ENCODE measurements at regions not wholly inside any gene's neighbourhood (a gene's known extent, or its start where the extent isn't known, plus 50 kb on each side); places are given as distances from the start of the nearest gene placed in this dataset.
"Not testable (repeated sequence)": the region's sequence is repeated elsewhere in the genome, so short reads cannot be mapped to it uniquely, and the experiment has no call there.

DNA sequence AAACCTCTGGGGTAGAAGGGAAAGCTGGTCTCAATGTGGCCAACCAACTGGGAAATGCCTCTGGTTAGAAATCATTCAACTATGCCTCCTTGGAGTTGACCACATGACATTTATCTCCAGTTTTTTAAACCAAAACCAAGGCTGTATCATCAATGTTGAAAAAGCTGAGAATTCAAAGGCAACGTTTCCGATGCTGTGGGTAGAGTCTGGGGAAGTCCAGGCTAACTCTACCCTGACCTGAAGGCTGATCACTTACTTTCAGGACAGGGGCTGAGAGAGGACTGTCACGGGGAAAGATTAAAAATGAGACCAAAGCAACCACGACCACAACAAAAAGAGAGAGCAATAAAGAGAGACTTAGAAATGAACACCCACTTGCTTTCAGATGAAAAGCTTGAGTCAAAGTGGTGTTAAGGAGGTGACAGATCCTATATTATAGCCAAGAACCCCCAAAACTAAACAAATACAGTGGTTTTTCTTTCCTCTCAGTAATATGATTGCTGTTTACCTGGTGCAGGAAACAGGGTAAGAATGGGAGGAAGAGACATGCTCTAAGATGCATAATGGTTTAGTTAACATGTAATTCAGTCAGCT is 90.8 kb upstream of the TNFSF4 start:
- DNase-seq (ENCODE audit: low spot score in 2 of 2) (no peak), FAIRE-seq (no peak)

DNA sequence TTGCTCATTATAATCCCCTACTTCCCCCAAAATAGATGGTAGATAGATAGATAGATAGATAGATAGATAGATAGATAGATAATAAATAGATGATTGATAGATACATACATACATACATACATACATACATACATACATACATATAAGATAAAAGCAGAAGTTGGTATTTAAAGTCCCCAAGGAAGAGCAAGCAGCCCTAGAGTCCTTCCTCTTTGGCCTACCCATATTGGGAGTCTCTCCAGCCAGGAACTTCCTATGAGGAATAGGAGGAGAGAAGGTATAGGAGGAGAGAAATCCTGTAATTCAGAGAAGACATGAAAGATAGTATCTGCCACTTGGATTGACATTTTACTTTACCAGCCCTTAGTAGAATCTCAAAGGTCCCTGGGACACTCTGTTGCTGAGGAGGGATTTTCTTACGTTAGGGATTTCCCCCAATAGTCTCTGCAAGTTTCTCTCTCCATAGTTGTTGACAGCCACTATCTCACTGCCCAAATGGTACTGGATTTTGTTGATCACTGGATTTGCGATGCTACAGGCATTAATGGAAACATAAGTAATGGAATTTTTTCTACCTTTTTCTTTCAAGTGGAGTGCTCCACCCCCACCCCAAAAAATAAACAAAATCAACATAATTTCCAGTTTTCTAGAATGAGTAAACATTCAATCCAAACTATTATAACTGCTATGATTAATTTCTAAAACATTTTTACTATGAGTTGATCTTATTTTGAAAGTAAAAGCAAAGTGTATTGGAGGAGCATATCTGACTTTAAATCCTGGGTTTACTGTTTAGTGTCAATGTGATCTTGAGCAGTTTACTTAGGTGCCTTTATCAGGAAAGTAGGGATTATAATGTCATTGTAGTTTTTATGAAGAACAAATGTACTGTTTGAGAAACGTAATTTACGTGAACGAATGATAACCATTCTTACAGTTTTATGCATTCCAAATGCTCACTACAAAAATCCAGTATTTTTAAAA is 93.2 kb upstream of the TNFSF4 start:
- DNase-seq (ENCODE audit: low spot score in 2 of 2) (no peak), FAIRE-seq (no peak)

DNA sequence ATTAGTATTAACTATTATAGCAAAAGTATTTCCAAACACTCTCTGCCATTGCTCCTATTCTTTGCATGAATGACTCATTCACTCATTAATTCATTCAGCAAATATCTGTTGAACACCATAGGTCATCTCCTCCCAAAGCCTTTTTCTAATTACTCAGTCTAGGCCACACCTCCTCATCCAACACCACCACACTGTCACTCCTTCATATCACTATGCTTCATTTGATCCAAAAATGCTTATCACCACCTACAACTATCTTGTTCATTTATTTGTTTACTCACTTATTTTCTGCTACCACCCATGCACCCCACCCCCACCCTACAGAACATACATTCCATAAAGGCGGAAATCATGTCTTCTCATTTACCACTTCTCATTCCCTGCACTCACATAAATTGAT is 94.4 kb upstream of the TNFSF4 start:
- FAIRE-seq, result no peak

DNA sequence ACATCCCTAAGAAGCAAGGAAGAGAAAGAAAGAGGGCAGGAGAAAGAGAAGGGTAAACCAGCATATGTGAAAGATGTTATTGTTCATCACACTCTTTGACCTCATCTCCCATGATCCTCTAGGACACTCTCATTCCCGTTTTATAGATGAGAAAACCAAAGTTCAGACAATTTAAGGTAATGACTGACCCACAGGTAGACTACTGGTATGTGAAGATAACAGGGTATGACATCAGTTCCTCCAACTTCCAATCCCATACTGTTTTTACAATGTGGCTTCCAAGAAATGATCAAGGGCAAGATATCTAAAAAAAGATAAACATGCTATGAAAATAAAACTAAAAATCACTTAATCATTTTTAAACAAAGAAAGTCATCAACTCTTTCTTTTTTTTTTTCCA is 95.2 kb upstream of the TNFSF4 start:
- DNase-seq (ENCODE audit: low spot score in 2 of 2) (no peak), FAIRE-seq (no peak)

More for the DNA sequence above, 94.4 kb upstream of the TNFSF4 start:
- no peak for DNase-seq (ENCODE audit: low spot score in 2 of 2)

DNA sequence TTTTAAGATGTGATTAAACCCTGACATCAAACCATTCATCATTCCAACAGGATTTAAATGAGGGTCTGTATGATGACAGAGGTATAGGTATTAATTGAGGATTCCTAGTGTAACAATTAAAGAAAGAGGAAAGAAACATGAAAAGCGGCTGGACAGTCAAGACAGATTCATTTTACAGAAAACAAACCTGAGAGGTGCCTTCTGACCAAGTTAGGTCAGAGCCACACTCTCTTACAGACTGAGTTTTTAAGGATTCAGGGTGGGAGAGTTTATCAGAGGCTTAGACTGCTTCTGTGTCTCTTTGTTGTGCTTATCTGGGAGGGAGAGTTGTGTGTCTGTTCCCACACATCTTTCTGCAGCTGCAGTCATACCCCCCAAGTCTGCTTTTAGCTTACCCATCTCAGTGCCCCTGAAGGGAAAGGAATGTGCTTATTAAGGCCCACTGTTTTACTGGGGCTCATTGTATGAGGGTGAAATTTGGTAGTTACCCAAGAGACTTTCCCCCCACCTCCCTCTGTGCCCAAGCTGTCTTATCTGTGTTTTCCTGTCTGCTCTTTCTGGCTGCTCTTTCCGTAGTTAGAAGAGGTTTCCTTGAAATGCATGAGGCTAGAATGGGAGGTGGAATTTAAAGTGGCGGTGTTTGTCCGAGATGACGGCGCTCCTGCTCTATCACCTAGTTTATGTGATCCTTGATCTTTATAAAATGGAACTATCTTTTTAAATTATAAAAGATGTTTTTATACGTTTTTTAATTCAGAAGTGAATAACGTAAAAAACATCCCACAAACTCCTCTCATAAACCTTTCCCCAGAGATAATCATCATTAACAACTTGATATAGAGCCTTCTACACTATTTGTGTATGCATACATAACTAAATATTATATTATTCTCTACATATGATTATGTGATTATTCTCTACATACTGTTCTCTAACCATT is 96.0 kb upstream of the TNFSF4 start:
- FAIRE-seq (no peak), DNase-seq (ENCODE audit: low spot score in 2 of 2) (no peak)

DNA sequence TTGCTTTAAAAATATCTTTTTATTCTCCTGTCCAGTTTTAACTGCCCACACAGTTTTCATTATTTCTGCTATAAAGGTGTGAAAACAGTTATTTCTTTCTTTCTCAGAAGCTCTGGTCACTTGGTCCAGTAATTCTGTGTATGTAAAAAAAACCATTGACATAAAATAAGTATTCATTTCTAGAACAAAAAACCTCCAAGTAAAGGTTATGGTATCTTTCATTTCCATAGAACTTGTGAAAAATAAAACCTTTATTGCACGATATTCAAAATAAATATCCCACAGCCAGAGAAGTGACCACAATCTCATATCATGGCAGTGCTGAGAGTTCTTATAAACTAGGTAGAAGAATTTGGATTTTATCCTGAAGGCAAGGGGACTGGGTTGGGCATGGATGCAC is 96.9 kb upstream of the TNFSF4 start:
- no peak for DNase-seq (ENCODE audit: low spot score in 2 of 2)
- no peak for FAIRE-seq

DNA sequence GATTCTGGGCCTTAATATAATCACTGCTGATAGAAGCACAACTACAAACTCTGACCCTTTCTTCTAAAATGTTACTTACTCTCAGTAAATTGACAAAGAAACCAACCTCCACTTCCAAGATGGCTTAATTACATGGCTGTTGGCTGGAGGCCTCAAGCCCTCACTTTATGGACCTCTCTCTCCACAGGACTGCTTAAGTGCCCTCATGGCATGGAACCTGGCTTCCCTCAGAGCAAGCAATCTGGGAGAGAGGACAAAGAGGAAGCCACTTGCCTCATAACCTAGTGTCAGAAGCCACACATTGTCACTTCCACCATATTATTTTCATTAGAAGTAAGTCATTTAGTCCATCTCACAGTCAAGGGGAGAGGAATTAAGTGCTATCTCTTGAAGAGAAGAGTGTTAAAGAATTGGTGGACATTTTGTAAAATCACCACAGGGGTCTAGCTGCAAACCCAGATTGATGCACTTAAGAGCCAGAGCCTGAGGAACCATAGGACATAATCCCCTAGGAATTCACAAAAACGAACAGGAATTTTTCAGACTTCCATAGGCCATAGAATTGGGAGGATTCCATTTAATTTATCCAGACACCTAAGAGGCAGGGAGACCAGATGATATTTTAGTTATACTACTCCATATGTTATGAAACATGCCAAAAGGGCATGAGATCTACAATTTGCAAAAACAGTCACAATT is 97.5 kb upstream of the TNFSF4 start:
- DNase-seq (ENCODE audit: low spot score in 2 of 2) (no peak), FAIRE-seq (no peak)

DNA sequence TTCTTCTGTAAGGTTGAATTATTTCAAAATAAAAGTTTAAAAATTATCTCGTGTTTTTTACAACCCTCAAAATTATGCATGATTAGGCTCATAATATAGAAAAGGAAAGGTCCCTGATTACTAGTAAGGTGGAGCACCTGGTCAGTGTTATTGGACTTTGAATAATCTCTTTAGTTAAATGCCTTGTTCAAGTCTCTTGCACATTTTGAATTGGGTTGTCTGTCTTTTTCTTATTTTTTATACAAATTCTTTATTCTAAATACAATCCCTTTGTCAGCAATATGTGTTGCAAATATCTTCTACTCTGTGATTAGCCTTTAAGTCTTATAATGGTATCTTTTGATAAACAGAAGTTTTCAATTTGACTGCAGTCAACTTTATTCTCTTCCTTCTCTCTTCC is 100.7 kb upstream of the TNFSF4 start:
- FAIRE-seq (no peak), DNase-seq (ENCODE audit: low spot score in 2 of 2) (no peak)

DNA sequence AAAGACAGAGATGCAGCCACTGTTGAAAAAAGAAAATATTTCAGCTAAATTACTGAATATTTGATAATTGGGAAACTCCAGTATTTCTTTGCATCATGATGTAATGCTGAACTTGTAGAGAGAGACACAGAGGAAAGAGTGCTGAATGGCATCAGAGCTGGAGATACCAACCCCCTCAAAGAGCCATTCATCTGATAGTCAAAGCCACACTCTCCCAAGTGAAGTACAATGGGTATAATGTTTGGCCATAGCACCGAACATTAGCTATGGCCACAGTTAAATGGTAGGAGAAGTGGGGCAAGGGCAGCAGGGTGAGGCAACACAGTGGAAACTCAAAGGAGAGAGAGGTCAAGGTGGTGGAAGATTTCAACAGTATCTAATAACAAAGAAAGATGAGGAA is 107.5 kb upstream of the TNFSF4 start:
- DNase-seq (ENCODE audit: low spot score in 2 of 2), result no peak
- no peak for FAIRE-seq

DNA sequence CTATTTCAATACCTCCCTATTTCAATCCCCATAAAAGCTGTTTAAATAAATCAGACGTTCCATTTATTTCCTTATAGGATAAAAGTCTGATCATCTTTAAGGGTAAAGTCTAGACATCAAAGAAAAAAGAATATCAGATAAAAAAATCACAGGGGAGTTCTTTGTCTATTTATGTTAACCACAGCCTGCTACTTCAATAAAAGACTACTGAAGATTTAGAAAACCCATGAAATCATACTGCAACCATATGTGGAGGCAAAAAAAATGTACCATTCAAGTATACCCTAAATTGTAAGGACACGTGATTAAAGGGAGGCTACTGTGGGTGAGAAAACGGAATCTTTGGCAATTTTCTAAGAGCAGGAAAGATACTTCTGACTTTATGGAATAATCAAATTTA is 108.2 kb upstream of the TNFSF4 start:
- DNase-seq (ENCODE audit: low spot score in 2 of 2), result no peak
- FAIRE-seq, result no peak

DNA sequence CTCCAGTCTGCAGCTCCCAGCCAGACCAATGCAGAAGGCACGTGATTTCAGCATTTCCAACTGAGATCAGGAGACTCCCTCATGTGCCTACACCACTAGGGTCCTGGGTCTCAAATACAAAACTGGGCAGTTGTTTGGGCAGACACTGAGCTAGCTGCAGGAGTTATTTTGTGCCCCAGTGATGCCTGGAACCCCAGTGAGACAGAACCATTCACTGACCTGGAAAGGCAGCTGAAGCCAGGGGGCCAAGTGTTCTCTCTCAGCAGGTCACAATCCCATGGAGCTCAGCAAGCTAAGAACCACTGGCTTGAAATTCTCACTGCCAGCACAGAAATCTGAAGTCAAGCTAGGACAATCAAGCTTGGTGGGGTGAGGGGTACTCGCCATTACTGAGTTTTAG is 111.7 kb upstream of the TNFSF4 start:
- FAIRE-seq (no peak), DNase-seq (ENCODE audit: low spot score in 2 of 2) (no peak)

DNA sequence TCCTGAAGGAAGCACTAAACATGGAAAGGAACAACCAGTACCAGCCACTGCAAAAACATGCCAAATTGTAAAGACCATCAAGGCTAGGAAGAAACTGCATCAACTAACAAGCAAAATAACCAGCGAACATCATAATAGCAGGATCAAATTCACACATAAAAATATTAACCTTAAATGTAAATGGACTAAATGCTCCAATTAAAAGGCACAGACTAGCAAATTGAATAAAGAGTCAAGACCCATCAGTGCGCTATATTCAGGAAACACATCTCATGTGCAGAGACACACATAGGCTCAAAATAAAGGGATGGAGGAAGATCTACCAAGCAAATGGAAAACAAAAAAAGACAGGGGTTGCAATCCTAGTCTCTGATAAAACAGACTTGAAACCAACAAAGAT is 117.2 kb upstream of the TNFSF4 start:
- not testable (repeated sequence) for FAIRE-seq; DNase-seq (ENCODE audit: low spot score in 2 of 2)

DNA sequence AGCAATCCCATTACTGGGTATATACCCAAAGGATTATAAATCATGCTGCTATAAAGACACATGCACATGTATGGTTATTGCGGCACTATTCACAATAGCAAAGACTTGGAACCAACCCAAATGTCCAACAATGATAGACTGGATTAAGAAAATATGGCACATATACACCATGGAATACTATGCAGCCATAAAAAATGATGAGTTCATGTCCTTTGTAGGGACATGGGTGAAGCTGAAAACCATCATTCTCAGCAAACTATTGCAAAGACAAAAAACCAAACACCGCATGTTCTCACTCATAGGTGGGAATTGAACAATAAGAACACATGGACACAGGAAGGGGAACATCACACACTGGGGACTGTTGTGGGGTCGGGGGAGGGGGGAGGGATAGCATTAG is 120.9 kb upstream of the TNFSF4 start:
- FAIRE-seq; DNase-seq (ENCODE audit: low spot score in 2 of 2): not testable (repeated sequence)

DNA sequence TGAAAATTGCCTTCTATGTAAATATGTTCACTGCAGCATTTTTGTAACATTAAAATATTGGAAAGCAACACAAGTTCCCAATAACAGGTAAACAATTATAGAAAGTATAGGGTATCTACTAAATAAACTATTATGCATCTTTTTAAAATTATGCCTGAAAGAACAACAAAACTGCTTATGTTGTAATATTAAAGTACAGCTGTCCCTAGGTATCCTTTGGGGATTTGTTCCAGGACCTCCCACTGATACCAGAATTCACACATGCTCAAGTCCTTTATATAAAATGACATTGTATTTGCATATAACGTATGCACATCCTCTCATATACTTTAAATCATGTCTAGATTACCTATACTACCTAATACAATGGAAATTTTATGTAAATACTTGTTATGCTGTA is 121.8 kb upstream of the TNFSF4 start:
- no peak for FAIRE-seq
- no peak for DNase-seq (ENCODE audit: low spot score in 2 of 2)

DNA sequence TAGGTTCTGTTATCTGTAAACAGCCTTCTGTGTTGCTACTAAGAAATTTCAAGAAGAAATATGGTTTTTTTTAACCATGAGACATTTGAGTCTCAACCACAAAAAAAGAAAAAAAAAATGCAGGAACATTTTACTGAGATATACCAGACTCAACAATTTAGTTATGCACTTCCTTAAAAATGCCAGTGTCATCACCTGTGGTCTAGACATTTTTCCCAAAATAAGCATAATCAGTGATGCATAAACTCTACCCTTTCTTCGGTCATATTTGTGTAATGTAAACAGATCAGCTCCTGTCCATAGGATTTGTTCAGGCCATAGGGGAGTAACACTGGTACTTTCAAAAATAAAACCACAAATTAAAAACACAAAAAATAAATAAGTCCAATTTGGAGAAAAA is 122.6 kb upstream of the TNFSF4 start:
- FAIRE-seq, result no peak
- no peak for DNase-seq (ENCODE audit: low spot score in 2 of 2)

DNA sequence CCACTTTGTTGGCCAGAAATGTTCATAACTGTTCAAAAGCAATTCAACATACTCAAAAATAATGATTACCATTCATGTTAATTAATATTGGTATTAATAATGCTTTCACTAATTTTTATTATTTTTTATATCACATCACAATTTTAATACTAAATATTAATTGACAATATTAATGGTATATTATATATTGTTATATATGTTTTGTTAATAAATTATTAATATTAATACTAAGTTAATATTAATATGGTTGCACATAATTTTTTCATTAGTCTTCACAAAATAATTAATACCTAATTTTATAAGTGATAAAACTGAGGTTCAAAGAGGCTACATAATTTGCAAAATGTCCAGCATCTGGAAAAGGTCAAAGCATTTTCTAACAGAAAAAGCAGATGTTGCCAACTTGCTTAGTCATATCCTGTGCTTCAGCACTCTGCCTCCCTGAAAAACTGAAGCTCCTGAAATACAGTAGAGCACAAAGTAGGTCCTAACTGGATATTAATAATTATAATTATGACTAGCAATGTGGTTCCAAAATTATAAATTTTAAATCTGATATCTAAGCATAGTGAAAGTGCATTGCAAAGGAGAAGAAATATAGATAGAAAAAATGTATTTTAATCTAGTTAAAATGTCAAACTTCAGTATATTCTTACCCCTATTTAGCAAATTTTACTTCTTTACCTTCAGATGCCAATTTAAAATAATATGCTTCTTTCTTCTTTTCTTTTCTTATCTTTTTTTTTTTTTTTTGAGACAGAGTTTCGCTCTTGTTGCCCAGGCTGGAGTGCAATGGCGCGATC is 123.2 kb upstream of the TNFSF4 start:
- DNase-seq (ENCODE audit: low spot score in 2 of 2) (no peak), FAIRE-seq (peak; percentile 33)

DNA sequence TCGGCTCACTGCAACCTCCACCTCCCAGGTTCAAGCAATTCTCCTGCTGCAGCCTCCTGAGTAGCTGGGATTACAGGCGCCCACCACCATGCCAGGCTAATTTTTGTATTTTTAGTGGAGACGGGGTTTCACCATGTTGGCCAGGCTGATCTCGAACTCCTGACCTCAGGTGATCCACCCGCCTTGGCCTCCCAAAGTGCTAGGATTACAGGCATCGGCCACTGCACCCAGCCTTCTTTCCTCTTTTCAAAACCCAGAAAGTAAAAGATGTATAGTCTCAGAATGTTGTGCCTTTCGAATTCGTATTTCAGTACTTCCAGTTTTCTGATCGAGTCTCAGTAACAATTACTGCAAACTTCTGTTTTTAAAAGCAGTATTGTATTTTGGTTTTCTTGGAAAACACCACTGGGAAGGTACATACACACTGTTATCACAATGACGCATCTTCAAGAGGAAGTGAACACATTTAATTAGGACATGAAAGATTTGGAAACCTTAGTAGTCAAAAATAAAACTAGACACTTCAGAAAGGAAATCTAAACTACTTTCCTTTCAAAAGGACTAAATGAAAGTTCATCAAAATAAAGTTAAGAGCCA is 123.9 kb upstream of the TNFSF4 start:
- not testable (repeated sequence) for FAIRE-seq; DNase-seq (ENCODE audit: low spot score in 2 of 2)

DNA sequence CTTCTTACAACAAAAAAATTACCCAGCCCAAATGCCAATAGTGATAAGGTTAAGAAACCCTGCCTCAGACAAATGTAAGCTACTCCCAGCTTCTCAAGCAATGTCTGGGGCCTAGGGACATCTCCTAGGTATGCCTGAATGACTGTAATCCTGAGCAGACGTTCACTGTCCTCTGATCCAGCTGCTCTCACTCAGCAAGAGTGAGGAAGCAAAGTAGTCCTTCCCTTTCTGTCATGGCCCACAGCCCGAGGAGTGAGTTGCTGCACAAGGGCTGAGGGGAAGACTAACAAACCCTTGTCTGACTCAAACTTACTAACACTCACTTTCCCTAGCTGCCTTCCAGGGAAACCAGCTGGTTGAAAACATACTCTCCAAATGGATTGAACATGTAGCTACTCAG is 124.9 kb upstream of the TNFSF4 start:
- no peak for DNase-seq (ENCODE audit: low spot score in 2 of 2)
- FAIRE-seq, result no peak

DNA sequence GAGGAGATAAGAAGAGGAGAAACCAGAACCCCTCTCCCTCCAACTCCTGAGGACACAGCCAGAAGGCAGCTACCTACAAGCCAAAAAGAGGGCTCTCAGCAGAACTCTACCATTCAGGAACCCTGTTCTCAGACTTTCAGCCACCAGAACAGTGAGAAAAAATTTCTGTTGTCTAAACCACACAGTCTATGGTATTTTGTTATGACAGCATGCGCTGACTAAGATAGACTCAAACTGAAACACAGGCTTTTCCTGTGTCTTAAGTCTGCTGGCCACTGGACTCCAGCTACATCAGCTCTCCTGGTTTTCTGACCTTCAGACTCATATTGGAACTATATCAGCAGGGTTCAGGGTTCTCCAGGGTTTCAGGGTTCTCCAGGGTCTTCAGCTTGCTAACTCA is 126.5 kb upstream of the TNFSF4 start:
- FAIRE-seq, result no peak
- DNase-seq (ENCODE audit: low spot score in 2 of 2), result no peak
